GM18861 (cell line): ENCODE measurements at regions not wholly inside any gene's neighbourhood (a gene's known extent, or its start where the extent isn't known, plus 50 kb on each side); places are given as distances from the start of the nearest gene placed in this dataset.
"Not testable (repeated sequence)": the region's sequence is repeated elsewhere in the genome, so short reads cannot be mapped to it uniquely, and the experiment has no call there.

Experiments
- ATAC-seq: cut with Tn5 transposase; IDR thresholded peaks from one replicate; pipeline ENCODE4 v1.9.1; 2021; ENCODE audit not compliant: unreplicated experiment

DNA sequence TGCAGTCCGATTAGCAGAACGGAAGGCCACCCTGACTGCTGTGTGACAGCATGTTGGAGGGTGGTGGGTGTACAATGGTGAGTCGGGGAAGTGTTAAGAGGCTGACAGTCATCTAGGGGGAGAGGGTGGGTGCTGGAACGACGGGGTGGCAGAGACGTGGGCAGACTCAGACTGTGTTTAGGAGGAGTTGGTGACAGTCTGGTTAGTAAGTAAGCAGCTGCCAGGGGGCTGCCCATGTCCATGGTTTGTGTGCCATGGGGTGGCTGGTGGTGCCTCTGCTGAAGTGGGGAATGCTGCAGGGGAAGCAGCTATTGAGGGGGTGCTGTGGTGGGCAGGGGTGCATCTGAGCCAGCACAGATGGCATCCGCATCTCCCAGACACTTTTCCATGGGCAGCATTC is 51.3 kb upstream of the BOD1 start:
- no peak for ATAC-seq

DNA sequence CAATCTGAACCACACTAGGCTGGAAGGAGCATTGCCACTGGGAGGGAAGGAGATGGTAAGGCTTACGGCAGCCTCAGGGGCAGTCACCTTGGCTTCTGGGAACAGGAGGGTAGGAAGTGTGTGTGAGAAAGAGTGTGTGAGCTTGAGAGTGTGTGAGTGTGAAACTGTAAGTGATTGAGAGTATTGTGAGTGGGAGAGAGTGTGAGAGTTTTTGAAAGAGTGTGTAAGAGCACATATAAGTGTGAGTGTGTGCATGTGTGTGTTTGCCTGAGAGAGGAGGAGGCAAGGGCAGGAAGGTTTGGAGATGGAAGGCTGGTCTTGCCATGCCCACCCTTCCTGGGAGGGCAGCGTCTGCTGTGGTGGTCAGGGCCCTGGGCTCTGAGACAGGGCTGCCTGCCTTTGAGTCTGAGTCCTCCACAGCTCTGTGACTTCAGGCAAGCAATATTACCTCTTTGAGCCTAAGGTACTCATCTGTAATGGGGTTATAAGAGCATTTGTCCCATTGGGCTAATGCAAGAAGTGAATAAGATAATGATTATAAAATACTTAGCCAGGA is 51.9 kb upstream of the BOD1 start:
- no peak for ATAC-seq

DNA sequence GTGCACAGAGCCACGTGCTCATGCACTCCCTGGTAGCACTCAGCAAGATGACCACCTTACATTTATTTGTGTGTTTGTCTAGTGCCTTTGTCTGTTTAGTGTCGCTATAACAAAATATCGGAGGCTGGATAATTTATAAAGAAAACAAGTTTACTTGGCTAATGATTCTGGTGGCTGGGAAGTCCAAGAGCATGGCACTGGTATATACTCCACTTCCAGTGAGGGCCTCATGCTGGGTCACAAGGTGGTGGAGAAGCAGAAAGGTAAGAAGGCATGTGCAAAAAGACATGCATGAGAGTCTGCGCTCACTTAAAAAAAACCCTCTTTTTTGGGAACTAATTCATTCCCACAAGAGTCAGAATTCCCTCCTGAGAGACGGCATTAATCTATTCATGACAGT is 52.5 kb upstream of the BOD1 start:
- ATAC-seq: no peak

DNA sequence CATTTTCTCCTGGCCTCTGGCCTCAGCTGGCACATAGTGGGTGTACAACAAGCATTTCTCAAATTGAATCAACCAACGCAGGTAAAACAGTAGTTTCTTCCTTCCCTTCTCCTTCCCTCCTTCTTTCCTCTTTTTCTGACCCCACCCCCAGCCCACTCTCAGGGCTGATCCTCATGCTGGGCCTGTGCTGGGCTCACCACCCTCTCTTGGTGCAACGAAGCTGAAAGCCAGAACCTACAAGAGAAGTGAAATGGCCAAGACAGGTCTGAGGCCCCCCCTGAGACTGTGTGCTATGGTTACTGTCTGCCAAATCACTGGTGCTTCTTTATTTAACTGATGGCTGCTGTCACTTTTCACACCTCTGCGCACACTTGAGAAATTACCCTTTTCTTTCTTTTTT is 53.0 kb upstream of the BOD1 start:
- ATAC-seq: no peak

DNA sequence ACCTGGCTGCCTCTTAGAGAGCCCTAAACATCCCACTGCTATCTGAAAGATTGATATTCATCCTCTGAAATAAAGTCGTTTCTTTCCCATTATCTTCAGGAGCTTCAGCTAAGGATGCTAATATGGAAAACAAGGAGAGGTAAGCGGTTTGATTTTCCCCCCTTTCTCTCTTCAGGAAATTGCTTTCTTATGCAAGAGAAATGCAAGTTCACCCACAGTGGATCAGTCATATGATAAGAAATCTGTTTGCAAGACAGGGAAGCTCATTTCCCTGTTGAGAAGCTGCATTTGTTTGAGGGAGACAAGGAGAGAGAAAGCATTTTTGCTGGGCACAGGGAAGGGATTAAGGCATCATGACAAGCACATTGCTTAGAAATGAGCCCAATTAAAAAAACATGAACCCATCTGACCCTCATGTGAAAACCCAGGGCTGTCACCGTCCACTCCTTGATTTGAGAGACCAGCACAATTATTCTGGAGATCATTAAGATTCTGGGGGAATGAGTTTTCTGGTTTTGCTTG is 53.7 kb upstream of the BOD1 start:
- ATAC-seq: no peak

DNA sequence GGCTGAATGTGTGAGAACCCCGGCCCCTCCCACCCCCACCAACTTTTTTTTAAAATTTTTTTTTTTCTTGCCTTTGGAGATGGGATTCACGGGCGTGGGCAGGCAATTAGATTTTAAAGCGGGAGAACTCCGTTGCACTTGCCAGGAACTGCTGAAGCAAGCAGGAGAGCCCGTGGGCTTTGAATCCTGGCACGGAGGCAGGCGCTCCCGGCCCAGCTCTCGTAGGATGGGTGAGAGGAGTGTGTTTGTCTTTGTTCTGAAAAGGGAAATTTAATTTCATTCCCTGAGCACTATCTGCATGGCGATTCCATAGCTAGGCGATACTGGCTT is 54.3 kb upstream of the BOD1 start:
- ATAC-seq: no peak

DNA sequence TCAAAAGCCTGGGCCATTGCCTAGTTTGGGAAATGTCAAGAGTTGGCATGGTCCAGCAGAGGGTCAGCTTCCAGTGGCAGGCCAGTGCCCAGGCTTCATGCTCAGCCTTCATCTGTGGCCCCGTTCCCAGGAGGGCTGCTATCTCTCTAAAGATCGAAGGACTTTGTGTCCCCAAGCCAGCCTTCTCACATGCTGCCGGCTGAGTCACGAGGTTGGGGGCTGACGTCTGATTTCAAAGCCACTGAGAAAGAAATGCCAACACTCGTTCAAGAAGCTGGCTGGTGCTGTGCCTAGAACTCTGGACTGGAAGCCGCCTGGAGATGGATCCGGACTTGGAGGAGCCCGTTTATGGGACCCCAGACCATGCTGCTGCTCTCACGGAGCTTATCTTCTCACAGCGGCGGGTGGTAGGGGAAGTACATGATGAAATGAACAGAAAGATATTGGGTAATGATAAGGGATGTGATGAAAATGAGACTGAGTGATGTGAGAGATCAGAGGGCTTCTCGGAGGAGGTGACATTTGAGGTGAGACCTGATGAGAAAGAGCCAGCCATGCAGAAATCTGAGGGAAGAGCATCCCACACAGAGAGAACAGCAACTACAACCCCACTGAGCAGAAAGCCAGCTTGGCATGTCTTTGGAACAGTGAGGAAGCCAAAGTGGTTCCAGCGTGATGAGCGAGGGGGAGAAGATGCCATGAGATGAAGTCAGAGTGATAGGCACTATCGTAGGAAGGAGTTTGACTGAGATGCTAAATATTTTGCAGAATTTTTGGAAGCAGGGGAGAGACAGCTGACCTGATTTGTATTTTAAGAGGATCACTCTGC is 54.9 kb upstream of the BOD1 start:
- no peak for ATAC-seq

DNA sequence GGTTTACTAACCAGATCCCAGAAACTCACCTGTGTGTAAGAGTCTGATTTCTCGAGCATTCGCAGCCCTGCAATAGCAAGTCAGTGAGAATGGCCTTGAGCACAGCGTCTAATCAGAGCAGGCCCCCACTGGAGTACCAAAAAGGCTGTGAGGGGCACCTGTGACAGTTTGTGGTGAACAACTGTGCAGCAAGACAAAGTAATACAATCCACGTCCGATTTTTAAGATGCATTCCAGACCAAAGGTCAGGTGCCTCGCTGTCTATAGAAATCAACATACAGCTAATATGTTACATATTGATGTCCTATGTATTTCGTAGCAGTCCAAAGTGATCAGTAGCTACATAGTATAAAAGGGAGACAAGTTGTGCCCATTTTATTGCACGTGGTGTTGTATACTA is 55.7 kb upstream of the BOD1 start:
- no peak for ATAC-seq

DNA sequence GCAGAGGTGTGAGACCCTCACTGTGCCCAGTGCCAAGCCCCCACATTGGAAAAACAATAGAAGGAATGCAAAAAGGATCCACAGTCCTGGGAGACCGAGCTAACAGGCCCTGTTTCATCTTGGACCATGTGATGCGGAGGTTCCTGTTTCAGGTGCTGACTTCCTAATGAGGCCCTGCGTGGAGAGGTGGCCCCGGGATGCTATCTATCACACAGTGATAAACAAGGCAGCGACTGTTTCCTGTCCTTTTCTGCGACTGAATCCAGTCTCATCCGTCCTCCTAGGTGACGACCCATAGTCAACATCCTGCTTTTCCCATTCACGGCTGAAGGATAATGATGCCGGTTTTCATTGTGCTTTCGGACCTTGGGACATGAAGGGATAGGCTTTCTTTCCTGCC is 56.4 kb upstream of the BOD1 start:
- no peak for ATAC-seq

DNA sequence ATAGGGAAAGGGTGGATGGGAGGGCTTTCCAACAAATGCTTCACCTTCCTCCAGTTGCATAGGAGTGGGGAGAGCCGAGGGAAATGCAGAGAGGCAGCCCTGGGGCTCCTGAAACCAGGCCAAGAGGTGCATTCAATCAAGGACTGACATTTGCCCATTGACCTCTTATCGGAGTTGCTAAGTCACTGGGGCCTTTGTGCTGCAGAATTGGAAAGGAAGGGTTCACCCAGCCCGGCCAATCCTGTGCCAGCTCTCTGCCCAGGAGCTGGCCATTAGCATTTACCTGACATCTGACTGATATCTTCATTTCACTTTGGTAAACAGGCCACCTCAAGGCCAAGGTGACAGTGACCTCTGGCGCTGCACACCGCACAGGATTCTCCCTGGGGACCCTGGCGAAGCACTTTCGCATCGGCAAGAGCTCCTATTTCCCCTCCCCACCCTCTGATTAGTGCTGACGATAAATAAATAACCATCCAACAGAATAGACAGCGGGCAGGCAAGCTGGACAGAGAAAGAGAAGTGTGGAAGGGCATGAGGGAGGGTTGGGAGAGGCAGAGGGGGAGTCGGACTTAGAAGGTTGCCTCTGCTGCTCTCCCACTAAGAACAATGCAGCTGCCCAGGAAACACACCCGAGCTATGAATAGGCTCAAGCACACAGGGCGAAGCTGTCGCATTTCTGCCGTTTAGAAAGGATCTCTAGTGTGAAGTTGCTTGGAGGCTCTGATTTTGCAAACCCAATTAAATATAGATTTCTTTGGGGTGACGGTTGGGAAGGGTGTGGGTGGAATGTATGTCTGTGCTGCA is 57.0 kb upstream of the BOD1 start:
- ATAC-seq: no peak

DNA sequence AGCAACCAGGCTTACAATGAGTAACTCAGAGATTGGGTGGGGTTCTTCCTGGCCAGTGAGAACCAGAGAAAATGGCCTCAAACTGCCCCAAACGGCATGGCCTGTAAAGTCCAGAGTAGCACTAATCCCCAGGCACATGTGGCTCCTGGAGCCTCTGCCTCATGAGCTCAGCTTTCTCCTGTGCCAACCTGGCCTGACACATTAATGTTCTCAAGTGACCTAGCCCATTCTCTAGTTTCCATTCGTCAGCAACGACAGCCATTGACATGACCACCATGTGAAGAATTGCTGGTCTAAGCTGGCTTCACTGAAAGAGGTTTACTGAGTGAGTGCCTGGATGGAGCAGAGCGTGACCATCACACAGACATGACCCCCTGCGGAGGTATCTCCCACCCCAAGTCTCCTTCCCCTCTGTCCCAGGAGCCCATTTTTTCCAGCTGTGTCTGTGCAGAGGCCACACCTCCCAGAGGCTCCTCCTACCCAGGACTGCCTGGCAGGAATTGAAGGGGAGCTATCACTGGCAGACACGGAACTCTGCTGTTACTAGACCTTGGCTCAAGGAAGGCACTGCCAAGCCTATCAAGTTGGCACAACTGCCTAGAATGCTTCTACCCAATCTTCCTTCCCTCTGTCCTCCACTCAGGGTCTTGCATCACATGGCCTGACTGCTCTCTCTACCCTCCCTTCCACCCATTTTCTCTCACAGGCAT is 59.0 kb upstream of the BOD1 start:
- ATAC-seq: no peak

DNA sequence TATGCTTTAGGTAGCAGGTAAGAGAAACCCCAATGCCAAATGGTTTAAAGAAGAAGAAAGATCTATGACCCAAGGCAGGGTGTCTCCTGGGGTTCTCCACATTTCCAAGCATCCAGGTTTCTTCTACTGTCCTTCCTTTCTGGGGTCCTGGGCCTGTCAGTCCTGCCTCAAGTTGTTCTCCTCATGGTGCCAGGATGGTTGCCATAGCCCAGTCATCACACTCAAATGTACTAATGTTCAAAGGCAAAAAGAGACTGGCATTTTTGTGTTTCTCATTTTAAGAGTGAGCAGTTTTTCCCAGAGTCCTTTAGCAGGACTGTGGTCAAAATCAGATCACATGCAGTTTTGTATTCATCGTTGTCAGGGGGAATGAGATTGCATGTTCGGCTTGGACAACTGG is 59.9 kb upstream of the BOD1 start:
- ATAC-seq: no peak

DNA sequence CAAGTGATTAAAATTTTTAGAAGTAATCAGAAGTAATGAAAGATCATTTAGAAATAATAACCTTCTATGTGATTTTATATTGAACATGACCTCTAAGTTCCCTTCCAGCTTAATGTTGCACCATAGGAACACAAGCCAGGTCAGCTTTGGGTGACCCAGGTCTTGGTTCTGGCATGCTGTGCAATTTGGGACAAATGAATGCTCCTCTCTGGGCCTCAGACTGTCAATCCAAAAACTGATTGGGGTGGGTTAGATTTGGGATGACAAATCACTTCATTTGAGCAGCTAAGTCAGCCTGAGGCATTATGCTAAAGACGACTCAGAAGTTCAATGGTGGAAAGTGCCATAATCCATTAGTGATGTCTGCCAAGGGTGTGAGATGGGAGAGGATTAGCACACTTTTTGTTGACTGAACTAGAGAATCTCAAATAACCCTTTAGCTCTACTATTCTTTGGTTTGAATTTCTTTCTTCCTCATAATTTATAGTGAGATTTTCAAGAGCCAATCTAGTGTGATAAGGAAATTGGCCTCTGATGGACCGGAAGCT is 60.7 kb upstream of the BOD1 start:
- no peak for ATAC-seq

DNA sequence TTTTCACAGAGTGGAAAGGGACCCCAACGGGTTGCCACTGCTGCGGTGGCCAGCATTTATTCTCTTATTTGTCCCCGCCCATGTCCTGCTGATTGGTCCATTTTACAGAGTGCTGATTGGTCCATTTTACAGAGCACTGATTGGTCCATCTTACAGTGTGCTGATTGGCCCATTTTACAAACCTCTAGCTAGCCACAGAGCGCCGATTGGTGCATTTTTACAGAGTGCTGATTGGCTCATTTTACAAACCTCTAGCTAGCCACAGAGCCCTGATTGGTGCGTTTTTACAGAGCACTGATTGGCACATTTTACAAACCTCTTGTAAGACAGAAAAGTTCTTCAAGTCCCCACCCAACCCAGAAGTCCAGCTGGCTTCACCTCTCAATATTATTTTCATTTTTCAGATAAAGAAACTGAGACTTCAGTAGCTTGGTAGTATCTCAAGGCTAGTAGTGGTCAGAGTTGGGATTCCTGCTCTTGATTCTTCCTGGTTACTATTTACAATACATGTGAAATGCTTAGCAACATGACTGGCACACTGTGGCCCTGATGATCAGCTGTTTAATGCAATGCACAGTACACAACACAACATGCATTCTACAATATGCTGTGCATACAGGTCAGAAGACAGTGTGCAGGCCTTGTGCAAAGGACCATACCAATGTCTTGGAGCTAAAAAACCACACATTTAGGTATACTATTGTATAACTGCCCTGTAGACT is 63.6 kb upstream of the BOD1 start:
- ATAC-seq: peak; percentile 60

DNA sequence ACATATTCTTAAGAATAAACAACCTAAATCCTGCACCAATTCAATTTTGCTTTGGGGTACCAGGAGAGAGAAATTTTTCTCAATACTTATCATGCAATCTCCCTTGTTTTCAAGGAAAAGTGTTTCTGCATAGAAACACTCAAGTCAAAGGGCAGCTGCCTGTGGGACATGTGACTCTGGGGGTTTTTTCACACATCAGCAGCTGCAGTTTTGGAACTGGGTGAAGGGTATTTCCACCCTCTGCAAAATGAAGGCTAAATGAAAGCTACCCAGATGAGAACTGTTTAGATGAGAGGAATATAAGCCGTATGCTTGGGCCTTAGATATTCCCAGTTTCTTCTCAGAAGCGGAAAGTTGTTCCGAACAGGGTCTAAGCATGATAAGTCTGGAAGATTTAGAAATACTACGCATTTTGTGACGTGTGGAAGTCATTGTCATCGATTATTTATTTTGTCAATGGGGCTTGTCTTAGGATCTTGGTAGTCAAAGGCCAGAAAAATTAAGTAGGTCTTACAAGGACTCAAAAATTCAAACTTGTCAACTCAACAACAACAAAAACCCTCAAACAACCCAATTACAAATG is 64.3 kb upstream of the BOD1 start:
- ATAC-seq: peak; percentile 63

DNA sequence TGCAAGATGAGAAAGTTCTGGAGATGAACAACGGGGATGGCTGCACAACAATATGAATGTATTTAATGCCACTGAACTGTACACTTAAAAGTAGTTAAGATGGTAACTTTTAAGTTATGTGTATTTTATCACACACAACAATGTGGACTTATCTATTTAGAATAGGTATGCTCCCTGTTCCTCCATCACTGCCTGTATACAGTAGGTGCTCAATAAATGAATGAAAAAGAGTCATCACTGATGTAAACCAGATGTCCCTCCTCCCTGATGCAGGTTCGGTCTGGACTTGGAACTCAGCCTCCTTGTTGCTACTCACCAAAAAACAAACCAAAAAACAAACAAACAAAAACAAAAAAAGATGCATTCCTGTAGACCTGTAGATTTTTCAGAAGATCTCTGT is 65.9 kb upstream of the BOD1 start:
- no peak for ATAC-seq

DNA sequence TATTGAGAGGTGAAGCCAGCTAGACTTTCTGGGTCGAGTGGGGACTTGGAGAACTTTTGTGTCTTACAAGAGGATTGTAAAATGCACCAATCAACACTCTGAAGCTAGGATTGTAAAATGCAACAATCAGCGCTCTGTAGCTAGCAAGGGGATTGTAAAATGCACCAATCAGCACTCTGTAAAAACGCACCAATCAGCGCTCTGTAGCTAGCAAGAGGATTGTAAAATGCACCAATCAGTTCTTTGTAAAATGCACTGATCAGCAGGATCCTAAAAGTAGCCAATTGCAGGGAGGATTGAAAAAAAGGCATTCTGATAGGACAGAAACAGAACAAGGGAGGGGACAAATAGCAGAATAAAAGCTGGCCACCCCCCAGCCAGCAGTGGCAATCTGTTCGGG is 68.1 kb upstream of the BOD1 start:
- not testable (repeated sequence) for ATAC-seq

DNA sequence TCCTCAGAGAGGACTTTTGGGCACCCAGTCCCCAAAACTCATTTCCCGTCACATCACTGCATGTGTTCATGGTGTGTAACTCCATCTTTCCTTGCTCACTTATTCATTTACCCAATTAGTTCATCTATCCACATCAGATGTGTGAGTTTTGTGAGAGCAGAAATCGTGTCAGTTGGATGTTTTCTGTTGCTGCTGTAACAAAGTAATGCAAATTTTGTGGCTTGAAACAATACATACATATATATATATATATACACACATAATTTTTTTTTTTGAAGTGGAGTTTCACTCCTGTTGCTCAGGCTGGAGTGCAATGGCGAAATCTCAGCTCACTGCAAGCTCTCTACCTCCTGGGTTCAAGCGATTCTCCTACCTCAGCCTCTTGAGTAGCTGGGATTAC is 70.5 kb upstream of the BOD1 start:
- ATAC-seq: no peak

DNA sequence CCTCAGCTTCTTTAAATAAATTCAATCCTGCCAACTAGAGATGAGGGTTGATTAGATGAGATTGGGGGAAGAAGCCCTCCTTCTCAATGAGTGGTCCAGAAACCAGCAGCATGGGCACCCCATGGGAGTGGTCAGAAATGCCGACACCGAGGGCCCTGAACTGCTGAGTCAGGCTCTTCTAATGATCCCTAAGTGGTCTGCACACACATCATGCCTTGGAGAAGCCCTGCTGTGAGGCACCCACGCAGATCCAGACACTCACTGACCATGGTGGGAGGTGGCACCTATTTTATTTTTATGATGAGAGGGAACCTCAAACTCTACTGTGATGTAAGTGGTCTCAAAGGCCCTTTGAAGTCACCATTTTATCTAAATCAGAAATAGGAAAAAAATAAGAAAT is 72.3 kb upstream of the BOD1 start:
- no peak for ATAC-seq

DNA sequence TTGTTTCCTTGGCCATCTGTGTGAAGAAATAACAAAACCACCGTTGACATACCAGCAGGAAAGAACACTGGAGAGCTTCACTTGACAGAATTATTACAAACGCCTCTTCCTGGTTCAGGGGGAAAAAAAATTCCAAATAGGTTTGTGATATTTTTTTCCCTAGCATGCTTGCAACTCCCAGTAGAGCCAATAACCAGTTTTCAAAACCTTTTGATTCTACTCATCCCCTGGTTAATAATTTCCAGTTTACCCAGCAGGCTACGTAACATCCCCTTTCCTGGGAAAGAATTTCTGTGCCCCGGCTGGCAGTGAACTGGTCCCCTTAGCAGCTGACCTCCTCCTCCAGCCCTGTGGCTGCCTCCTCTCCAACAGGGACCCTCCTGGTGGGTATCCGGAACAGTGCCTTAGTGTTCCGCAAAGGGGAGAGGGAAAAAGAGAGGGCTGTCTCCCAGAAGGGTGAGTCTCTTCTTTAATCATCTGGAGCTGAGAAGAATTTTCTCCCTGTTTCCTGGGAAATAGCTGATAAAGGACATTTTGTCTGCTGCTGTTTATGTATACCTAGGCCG is 72.8 kb upstream of the BOD1 start:
- ATAC-seq: no peak
